SK-N-SH treated with all-trans-retinoic acid at 6 μM for 48 hours (cell line): ENCODE measurements at regions not wholly inside any gene's neighbourhood (a gene's known extent, or its start where the extent isn't known, plus 50 kb on each side); places are given as distances from the start of the nearest gene placed in this dataset.

Experiments used
- ATAC-seq: fragments of 200-7000 bp; cut with Tn5 transposase; 3 replicates; pipeline ENCODE4 v1.9.1; 2020; ENCODE audit warnings: mild to moderate bottlenecking, moderate library complexity
- ARNTL ChIP-seq: fragments of 450-650 bp; formaldehyde crosslinking; IDR thresholded peaks from 2 replicates; pipeline ENCODE4 v1.5.0; 2020; ENCODE audit warnings: low read depth, mild to moderate bottlenecking, moderate library complexity, borderline replicate concordance
- BACH2 ChIP-seq: fragments of 250-450 bp; sonication (Bioruptor Pico); IDR thresholded peaks from 2 replicates; pipeline ENCODE4 v1.9.0; 2021; ENCODE audit warnings: mild to moderate bottlenecking, borderline replicate concordance
- CSDC2 ChIP-seq: fragments of 250-450 bp; sonication (Bioruptor Pico); IDR thresholded peaks from 2 replicates; pipeline ENCODE4 v1.5.0; 2020; ENCODE audit warnings: mild to moderate bottlenecking, moderate library complexity
- CSRNP3 ChIP-seq: fragments of 250-450 bp; sonication (Bioruptor Pico); IDR thresholded peaks from 2 replicates; pipeline ENCODE4 v1.5.1; 2021; ENCODE audit warnings: mild to moderate bottlenecking, moderate library complexity
- ESRRG ChIP-seq: fragments of 250-450 bp; sonication (Bioruptor Pico); IDR thresholded peaks from 2 replicates; pipeline ENCODE4 v1.6.1; 2021; ENCODE audit warnings: mild to moderate bottlenecking
- GLIS3 ChIP-seq: fragments of 250-450 bp; sonication (Bioruptor Pico); IDR thresholded peaks from 2 replicates; pipeline ENCODE4 v1.5.0; 2020; ENCODE audit warnings: mild to moderate bottlenecking, moderate library complexity
- ISL1 ChIP-seq: fragments of 250-450 bp; sonication (Bioruptor Pico); IDR thresholded peaks from 2 replicates; pipeline ENCODE4 v2.1.2; 2022; ENCODE audit warnings: mild to moderate bottlenecking, moderate library complexity
- OSR1 ChIP-seq: fragments of 250-450 bp; sonication (Bioruptor Pico); IDR thresholded peaks from 2 replicates; pipeline ENCODE4 v1.8.0; 2022; ENCODE audit warnings: moderate library complexity, mild to moderate bottlenecking, inconsistent platforms
- PATZ1 ChIP-seq: fragments of 250-450 bp; sonication (Bioruptor Pico); IDR thresholded peaks from 2 replicates; pipeline ENCODE4 v1.8.0; 2020; ENCODE audit warnings: mild to moderate bottlenecking, moderate library complexity, borderline replicate concordance
- PPARA ChIP-seq: fragments of 250-450 bp; sonication (Bioruptor Pico); IDR thresholded peaks from 2 replicates; pipeline ENCODE4 v1.5.0; 2020; ENCODE audit warnings: mild to moderate bottlenecking, borderline replicate concordance
- SNAI2 ChIP-seq: fragments of 250-450 bp; sonication (Bioruptor Pico); IDR thresholded peaks from 2 replicates; pipeline ENCODE4 v1.5.0; 2020; ENCODE audit warnings: mild to moderate bottlenecking, moderate library complexity
- TCF4 ChIP-seq: fragments of 250-450 bp; sonication (Bioruptor Pico); IDR thresholded peaks from 2 replicates; pipeline ENCODE4 v1.8.0; 2021; ENCODE audit warnings: mild to moderate bottlenecking, moderate library complexity, borderline replicate concordance
- TOX ChIP-seq: fragments of 250-450 bp; sonication (Bioruptor Pico); IDR thresholded peaks from 2 replicates; pipeline ENCODE4 v1.8.0; 2021; ENCODE audit warnings: mild to moderate bottlenecking, moderate library complexity, borderline replicate concordance
- ZFP3 ChIP-seq: fragments of 250-450 bp; sonication (Bioruptor Pico); IDR thresholded peaks from 2 replicates; pipeline ENCODE4 v1.5.0; 2020; ENCODE audit warnings: mild to moderate bottlenecking, moderate library complexity
- ZFP30 ChIP-seq: fragments of 450-650 bp; formaldehyde crosslinking; IDR thresholded peaks from 2 replicates; pipeline ENCODE4 v1.5.0; 2022; ENCODE audit warnings: mild to moderate bottlenecking, moderate library complexity
- ZNF565 ChIP-seq: fragments of 450-650 bp; formaldehyde crosslinking; conservative IDR thresholded peaks from 2 replicates; pipeline ENCODE4 v1.5.0; 2020; ENCODE audit warnings: low read depth, mild to moderate bottlenecking, moderate library complexity
- ZNF8 ChIP-seq: fragments of 450-650 bp; formaldehyde crosslinking; IDR thresholded peaks from 2 replicates; pipeline ENCODE4 v1.5.0; 2020; ENCODE audit warnings: mild to moderate bottlenecking, moderate library complexity
- TF ChIP-seq, protein P1 (sequence below): fragments of 250-450 bp; sonication (Bioruptor Pico); IDR thresholded peaks from 2 replicates; pipeline ENCODE4 v1.8.0; 2021; ENCODE audit warnings: low read depth, mild to moderate bottlenecking, moderate library complexity, borderline replicate concordance
- TF ChIP-seq, protein P2 (sequence below): fragments of 250-450 bp; sonication (Bioruptor Pico); IDR thresholded peaks from 2 replicates; pipeline ENCODE4 v1.5.0; 2020; ENCODE audit warnings: mild to moderate bottlenecking, moderate library complexity
- TF ChIP-seq, protein P3 (sequence below): fragments of 250-450 bp; sonication (Bioruptor Pico); IDR thresholded peaks from 2 replicates; pipeline ENCODE4 v1.5.1; 2020; ENCODE audit warnings: low read depth, mild to moderate bottlenecking, moderate library complexity

GRCh38 chr4:83771113-83771705, 235.3 kb downstream of the GPAT3 start:
- TF ChIP-seq CSRNP3 (CRISPR knock-in tag) (no peak), PPARA (no peak), ZFP30 (CRISPR knock-in tag) (no peak), ARNTL (CRISPR knock-in tag) (no peak), SNAI2 (no peak)
- TF ChIP-seq, protein P1, sequence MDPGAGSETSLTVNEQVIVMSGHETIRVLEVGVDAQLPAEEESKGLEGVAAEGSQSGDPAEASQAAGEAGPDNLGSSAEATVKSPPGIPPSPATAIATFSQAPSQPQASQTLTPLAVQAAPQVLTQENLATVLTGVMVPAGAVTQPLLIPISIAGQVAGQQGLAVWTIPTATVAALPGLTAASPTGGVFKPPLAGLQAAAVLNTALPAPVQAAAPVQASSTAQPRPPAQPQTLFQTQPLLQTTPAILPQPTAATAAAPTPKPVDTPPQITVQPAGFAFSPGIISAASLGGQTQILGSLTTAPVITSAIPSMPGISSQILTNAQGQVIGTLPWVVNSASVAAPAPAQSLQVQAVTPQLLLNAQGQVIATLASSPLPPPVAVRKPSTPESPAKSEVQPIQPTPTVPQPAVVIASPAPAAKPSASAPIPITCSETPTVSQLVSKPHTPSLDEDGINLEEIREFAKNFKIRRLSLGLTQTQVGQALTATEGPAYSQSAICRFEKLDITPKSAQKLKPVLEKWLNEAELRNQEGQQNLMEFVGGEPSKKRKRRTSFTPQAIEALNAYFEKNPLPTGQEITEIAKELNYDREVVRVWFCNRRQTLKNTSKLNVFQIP (CRISPR knock-in tag): no peak
- TF ChIP-seq, protein P2, sequence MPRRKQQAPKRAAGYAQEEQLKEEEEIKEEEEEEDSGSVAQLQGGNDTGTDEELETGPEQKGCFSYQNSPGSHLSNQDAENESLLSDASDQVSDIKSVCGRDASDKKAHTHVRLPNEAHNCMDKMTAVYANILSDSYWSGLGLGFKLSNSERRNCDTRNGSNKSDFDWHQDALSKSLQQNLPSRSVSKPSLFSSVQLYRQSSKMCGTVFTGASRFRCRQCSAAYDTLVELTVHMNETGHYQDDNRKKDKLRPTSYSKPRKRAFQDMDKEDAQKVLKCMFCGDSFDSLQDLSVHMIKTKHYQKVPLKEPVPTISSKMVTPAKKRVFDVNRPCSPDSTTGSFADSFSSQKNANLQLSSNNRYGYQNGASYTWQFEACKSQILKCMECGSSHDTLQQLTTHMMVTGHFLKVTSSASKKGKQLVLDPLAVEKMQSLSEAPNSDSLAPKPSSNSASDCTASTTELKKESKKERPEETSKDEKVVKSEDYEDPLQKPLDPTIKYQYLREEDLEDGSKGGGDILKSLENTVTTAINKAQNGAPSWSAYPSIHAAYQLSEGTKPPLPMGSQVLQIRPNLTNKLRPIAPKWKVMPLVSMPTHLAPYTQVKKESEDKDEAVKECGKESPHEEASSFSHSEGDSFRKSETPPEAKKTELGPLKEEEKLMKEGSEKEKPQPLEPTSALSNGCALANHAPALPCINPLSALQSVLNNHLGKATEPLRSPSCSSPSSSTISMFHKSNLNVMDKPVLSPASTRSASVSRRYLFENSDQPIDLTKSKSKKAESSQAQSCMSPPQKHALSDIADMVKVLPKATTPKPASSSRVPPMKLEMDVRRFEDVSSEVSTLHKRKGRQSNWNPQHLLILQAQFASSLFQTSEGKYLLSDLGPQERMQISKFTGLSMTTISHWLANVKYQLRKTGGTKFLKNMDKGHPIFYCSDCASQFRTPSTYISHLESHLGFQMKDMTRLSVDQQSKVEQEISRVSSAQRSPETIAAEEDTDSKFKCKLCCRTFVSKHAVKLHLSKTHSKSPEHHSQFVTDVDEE: no peak
- TF ChIP-seq, protein P3, sequence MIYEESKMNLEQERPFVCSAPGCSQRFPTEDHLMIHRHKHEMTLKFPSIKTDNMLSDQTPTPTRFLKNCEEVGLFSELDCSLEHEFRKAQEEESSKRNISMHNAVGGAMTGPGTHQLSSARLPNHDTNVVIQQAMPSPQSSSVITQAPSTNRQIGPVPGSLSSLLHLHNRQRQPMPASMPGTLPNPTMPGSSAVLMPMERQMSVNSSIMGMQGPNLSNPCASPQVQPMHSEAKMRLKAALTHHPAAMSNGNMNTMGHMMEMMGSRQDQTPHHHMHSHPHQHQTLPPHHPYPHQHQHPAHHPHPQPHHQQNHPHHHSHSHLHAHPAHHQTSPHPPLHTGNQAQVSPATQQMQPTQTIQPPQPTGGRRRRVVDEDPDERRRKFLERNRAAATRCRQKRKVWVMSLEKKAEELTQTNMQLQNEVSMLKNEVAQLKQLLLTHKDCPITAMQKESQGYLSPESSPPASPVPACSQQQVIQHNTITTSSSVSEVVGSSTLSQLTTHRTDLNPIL: no peak
- TF ChIP-seq, all 23 proteins: peak for 0
- ATAC-seq: peak; percentile 94

GRCh38 chr4:83768146-83768545, 232.2 kb downstream of the GPAT3 start:
- TF ChIP-seq CSRNP3 (CRISPR knock-in tag) (no peak), GLIS3 (CRISPR knock-in tag) (no peak), ARNTL (CRISPR knock-in tag) (no peak), ISL1 (CRISPR knock-in tag) (no peak)
- TF ChIP-seq, protein P3: no peak
- no peak for ATAC-seq

- no peak for ATAC-seq
- no peak for TF ChIP-seq BACH2 (CRISPR knock-in tag)
- no peak for TF ChIP-seq ZNF8 (CRISPR knock-in tag)
- no peak for TF ChIP-seq ARNTL (CRISPR knock-in tag)
- TF ChIP-seq TCF4: no peak
- no peak for TF ChIP-seq ZNF565 (CRISPR knock-in tag)
- no peak for TF ChIP-seq PATZ1 (CRISPR knock-in tag)
- no peak for TF ChIP-seq CSDC2
- TF ChIP-seq, protein P2: no peak
- no peak for TF ChIP-seq ZFP3
- no peak for TF ChIP-seq TOX (CRISPR knock-in tag)
- TF ChIP-seq ESRRG (CRISPR knock-in tag): no peak
- no peak for TF ChIP-seq ISL1 (CRISPR knock-in tag)
- no peak for TF ChIP-seq OSR1 (CRISPR knock-in tag)
- TF ChIP-seq, protein P1 (CRISPR knock-in tag): no peak
- no peak for TF ChIP-seq GLIS3 (CRISPR knock-in tag)
These were observed 231.2 kb downstream of the GPAT3 start for GRCh38 chr4:83767067-83767466.
